ENCODE measurements at regions not wholly inside any gene's neighbourhood (a gene's known extent, or its start where the extent isn't known, plus 50 kb on each side); places are given as distances from the start of the nearest gene placed in this dataset.

GRCh38 chr4:110963662-110964280 lies 340.9 kb upstream of the PITX2 start:
- peak overlapping the region; percentile 56 for H3K9ac ChIP-seq (ENCODE audit: insufficient read length)
- DNase-seq (ENCODE audit: low read depth, low spot score), result no peak
- TF ChIP-seq FOXP2 (optimal IDR thresholded peaks at IDR 0.05; ENCODE audit: control extremely low read depth, extremely low read length, insufficient read depth) (no peak), POLR2AphosphoS5 (IDR thresholded peaks at IDR 0.05; ENCODE audit: borderline replicate concordance, low read depth, low read length) (no peak), EZH2 (IDR thresholded peaks at IDR 0.05) (no peak)
- peak overlapping the region; percentile 76 for H3K27ac ChIP-seq
- H3K36me3 ChIP-seq (ENCODE audit: insufficient read depth, low read length), result no peaks in the 10 kb centered on the region
- H3K4me3 ChIP-seq, result peak overlapping the region; percentile 71
- no peaks in the 10 kb centered on the region for H3K9me3 ChIP-seq (ENCODE audit: low read depth, low read length)

DNA sequence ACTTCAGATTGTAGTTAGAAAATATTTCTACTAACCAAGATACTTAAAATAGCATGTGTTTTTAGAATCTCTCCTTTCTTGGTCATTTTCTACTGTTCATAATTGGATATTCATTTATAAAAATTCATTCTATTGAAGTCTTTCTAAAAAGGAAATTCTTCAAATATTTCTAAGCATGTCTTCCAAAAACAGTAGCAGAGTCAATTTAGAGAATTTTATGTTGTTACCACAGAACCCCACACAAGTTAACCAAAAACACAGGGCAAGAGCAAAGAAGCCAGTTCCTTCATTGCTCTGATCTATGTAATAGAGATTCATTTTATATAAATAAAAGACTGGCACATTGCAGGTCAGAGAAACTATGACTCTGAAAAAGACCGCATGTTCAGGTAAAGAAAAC lies 345.1 kb upstream of the PITX2 start:
- DNase-seq (ENCODE audit: low read depth, low spot score), result no peak
- no peaks in the 10 kb centered on the region for H3K9me3 ChIP-seq (ENCODE audit: low read depth, low read length)
- H3K4me3 ChIP-seq, result peak overlapping the region; percentile 22; the same call in 1 of the 2 replicates
- peak overlapping the region; percentile 92 for H3K27ac ChIP-seq
- peak overlapping the region; percentile 38 for H3K9ac ChIP-seq (ENCODE audit: insufficient read length)
- TF ChIP-seq POLR2AphosphoS5 (IDR thresholded peaks at IDR 0.05; ENCODE audit: borderline replicate concordance, low read depth, low read length) (no peak), FOXP2 (optimal IDR thresholded peaks at IDR 0.05; ENCODE audit: control extremely low read depth, extremely low read length, insufficient read depth) (no peak), EZH2 (IDR thresholded peaks at IDR 0.05) (no peak)
- no peaks in the 10 kb centered on the region for H3K36me3 ChIP-seq (ENCODE audit: insufficient read depth, low read length)

DNA sequence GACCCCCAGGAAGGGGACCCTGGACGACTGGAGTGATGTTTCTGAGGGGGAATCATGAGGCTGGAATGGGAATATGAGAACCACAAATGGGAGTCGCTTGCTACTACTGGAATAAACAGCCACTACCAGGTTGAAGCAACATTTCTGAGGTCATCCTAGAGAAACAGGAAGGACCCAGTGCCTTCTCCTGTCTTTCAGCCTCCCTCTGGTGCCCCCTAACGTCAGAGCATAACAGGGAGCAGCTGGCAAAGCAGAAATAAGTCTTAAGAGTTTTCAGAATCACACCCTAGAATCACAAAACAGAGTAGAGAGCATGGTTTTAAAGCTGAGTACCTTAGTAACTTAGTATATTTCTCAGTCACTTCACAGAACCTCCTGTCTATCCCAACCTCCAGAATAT lies 347.8 kb upstream of the PITX2 start:
- TF ChIP-seq FOXP2 (optimal IDR thresholded peaks at IDR 0.05; ENCODE audit: control extremely low read depth, extremely low read length, insufficient read depth) (no peak), POLR2AphosphoS5 (IDR thresholded peaks at IDR 0.05; ENCODE audit: borderline replicate concordance, low read depth, low read length) (no peak), EZH2 (IDR thresholded peaks at IDR 0.05) (no peak)
- H3K9ac ChIP-seq (ENCODE audit: insufficient read length), result no peak overlapping the region
- H3K27ac ChIP-seq, result no peak overlapping the region
- no peaks in the 10 kb centered on the region for H3K36me3 ChIP-seq (ENCODE audit: insufficient read depth, low read length)
- H3K4me3 ChIP-seq, result no peak overlapping the region
- DNase-seq (ENCODE audit: low read depth, low spot score), result no peak
- H3K9me3 ChIP-seq (ENCODE audit: low read depth, low read length), result no peaks in the 10 kb centered on the region

- Histone ChIP-seq H3K27ac (no peak overlapping the region), H3K4me3 (no peak overlapping the region), H3K36me3 (ENCODE audit: insufficient read depth, low read length) (no peaks in the 10 kb centered on the region), H3K9me3 (ENCODE audit: low read depth, low read length) (no peaks in the 10 kb centered on the region), H3K9ac (ENCODE audit: insufficient read length) (no peak overlapping the region)
- TF ChIP-seq POLR2AphosphoS5 (IDR thresholded peaks at IDR 0.05; ENCODE audit: borderline replicate concordance, low read depth, low read length) (no peak), EZH2 (IDR thresholded peaks at IDR 0.05) (no peak), FOXP2 (optimal IDR thresholded peaks at IDR 0.05; ENCODE audit: control extremely low read depth, extremely low read length, insufficient read depth) (no peak)
- DNase-seq (ENCODE audit: low read depth, low spot score), result no peak
Observed at GRCh38 chr4:110975338-110975737, 352.5 kb upstream of the PITX2 start.

DNA sequence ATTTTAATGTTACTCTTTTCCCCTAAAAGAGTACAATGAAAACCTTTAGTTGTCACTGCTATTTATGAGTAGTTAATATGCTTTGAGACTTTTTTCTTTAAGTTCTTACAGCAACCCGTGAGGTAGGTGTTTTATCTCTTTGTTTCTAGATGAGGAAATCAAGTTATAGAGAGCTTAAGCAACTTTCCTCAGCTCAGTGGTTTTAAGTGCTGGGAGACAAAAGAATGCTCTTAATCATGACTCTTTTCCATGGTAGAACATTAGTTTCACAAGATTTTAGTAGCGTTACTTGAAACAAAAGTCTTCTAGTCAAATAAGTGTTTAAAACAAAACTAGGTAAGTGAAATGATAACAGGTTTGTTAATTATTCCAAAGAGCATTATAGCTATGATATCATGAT lies 354.7 kb upstream of the PITX2 start:
- Histone ChIP-seq H3K36me3 (ENCODE audit: insufficient read depth, low read length) (no peaks in the 10 kb centered on the region), H3K27ac (no peak overlapping the region), H3K9ac (ENCODE audit: insufficient read length) (no peak overlapping the region), H3K4me3 (no peak overlapping the region), H3K9me3 (ENCODE audit: low read depth, low read length) (no peaks in the 10 kb centered on the region)
- no peak for TF ChIP-seq POLR2AphosphoS5 (IDR thresholded peaks at IDR 0.05; ENCODE audit: borderline replicate concordance, low read depth, low read length)
- TF ChIP-seq FOXP2 (optimal IDR thresholded peaks at IDR 0.05; ENCODE audit: control extremely low read depth, extremely low read length, insufficient read depth), result no peak
- no peak for TF ChIP-seq EZH2 (IDR thresholded peaks at IDR 0.05)
- no peak for DNase-seq (ENCODE audit: low read depth, low spot score)

- DNase-seq (ENCODE audit: low read depth, low spot score), result no peak
- Histone ChIP-seq H3K36me3 (ENCODE audit: insufficient read depth, low read length) (no peaks in the 10 kb centered on the region), H3K9ac (ENCODE audit: insufficient read length) (no peak overlapping the region), H3K27ac (no peak overlapping the region), H3K4me3 (no peak overlapping the region), H3K9me3 (ENCODE audit: low read depth, low read length) (no peaks in the 10 kb centered on the region)
- TF ChIP-seq EZH2 (IDR thresholded peaks at IDR 0.05) (no peak), POLR2AphosphoS5 (IDR thresholded peaks at IDR 0.05; ENCODE audit: borderline replicate concordance, low read depth, low read length) (no peak), FOXP2 (optimal IDR thresholded peaks at IDR 0.05; ENCODE audit: control extremely low read depth, extremely low read length, insufficient read depth) (no peak)
Observed at GRCh38 chr4:110978761-110979160, 355.9 kb upstream of the PITX2 start.

- no peaks in the 10 kb centered on the region for H3K9me3 ChIP-seq (ENCODE audit: low read depth, low read length)
- H3K36me3 ChIP-seq (ENCODE audit: insufficient read depth, low read length), result no peaks in the 10 kb centered on the region
- DNase-seq (ENCODE audit: low read depth, low spot score), result no peak
- H3K4me3 ChIP-seq, result no peak overlapping the region
- no peak overlapping the region for H3K9ac ChIP-seq (ENCODE audit: insufficient read length)
- no peak for TF ChIP-seq EZH2 (IDR thresholded peaks at IDR 0.05)
- TF ChIP-seq POLR2AphosphoS5 (IDR thresholded peaks at IDR 0.05; ENCODE audit: borderline replicate concordance, low read depth, low read length), result no peak
- no peak for TF ChIP-seq FOXP2 (optimal IDR thresholded peaks at IDR 0.05; ENCODE audit: control extremely low read depth, extremely low read length, insufficient read depth)
- H3K27ac ChIP-seq, result no peak overlapping the region
Observed at GRCh38 chr4:110982486-110982885, 359.6 kb upstream of the PITX2 start.

DNA sequence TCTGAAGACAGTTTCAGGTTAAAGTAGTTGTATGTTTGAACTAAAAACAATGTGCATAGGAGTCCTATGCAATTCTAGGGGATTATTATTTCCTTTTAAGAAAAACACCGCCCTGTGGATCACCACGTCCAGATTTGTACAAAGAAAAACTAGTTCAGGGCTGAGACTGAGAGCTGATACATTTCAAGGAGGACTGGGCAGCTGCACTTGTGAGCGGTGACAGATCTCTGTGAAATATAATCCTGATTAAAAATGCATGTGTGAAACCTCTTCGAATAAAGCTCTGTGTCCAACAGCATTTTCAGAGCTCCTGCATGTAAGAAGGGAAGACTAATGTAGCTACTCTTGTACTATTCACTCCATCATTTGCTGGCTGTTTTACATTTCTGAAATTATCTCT lies 365.8 kb upstream of the PITX2 start:
- Histone ChIP-seq H3K9ac (ENCODE audit: insufficient read length) (no peak overlapping the region), H3K9me3 (ENCODE audit: low read depth, low read length) (no peaks in the 10 kb centered on the region), H3K27ac (no peak overlapping the region), H3K36me3 (ENCODE audit: insufficient read depth, low read length) (no peaks in the 10 kb centered on the region), H3K4me3 (no peak overlapping the region)
- no peak for DNase-seq (ENCODE audit: low read depth, low spot score)
- no peak for TF ChIP-seq EZH2 (IDR thresholded peaks at IDR 0.05)
- no peak for TF ChIP-seq POLR2AphosphoS5 (IDR thresholded peaks at IDR 0.05; ENCODE audit: borderline replicate concordance, low read depth, low read length)
- no peak for TF ChIP-seq FOXP2 (optimal IDR thresholded peaks at IDR 0.05; ENCODE audit: control extremely low read depth, extremely low read length, insufficient read depth)

GRCh38 chr4:110989125-110989524 lies 366.2 kb upstream of the PITX2 start:
- Histone ChIP-seq H3K9me3 (ENCODE audit: low read depth, low read length) (no peaks in the 10 kb centered on the region), H3K27ac (no peak overlapping the region), H3K36me3 (ENCODE audit: insufficient read depth, low read length) (no peaks in the 10 kb centered on the region), H3K9ac (ENCODE audit: insufficient read length) (no peak overlapping the region), H3K4me3 (no peak overlapping the region)
- no peak for DNase-seq (ENCODE audit: low read depth, low spot score)
- TF ChIP-seq EZH2 (IDR thresholded peaks at IDR 0.05), result no peak

All from SK-N-MC (cell line).